Stimulated activated naive CD8-positive, alpha-beta T cell treated with anti-CD3 and anti-CD28 coated beads, Interleukin-15, amount 100 ng/mL, for 72 hours (primary cell): ENCODE measurements at regions not wholly inside any gene's neighbourhood (a gene's known extent, or its start where the extent isn't known, plus 50 kb on each side); places are given as distances from the start of the nearest gene placed in this dataset.
A peak's percentile ranks its signal among the peaks of the same experiment; 100 is the strongest.

Source experiments
- ATAC-seq: fragments of 150-1000 bp; cut with Tn5 transposase; 2 replicates; pipeline ENCODE4 v1.10.0; 2021; ENCODE audit warnings: mild to moderate bottlenecking, moderate library complexity
- DNase-seq, 2 donors: peaks; one replicate each; pipeline ENCODE4 v3.0.0; 2021 to 2022
- H3K27ac Mint-ChIP-seq, 2 donors: one replicate each; pipeline ENCODE4 v1.8.0; 2022; ENCODE audit warnings: mild to moderate bottlenecking in 2 of 2, mixed read lengths in 2 of 2, moderate library complexity in 2 of 2
- H3K27me3 Mint-ChIP-seq: one replicate; pipeline ENCODE4 v1.8.0; 2022; ENCODE audit warnings: mixed read lengths
- H3K4me1 Mint-ChIP-seq: one replicate; pipeline ENCODE4 v1.8.0; 2022; ENCODE audit warnings: mild to moderate bottlenecking, mixed read lengths
- H3K4me3 Mint-ChIP-seq, 2 donors: one replicate each; pipeline ENCODE4 v1.8.0; 2022; ENCODE audit warnings: mild to moderate bottlenecking in 2 of 2, mixed read lengths in 2 of 2, moderate library complexity in 1 of 2
- H3K9me3 Mint-ChIP-seq, 2 donors: one replicate each; pipeline ENCODE4 v1.8.0; 2022; ENCODE audit warnings: mixed read lengths in 2 of 2

- peaks cover 34% of the 10 kb centered on the region for H3K27me3 Mint-ChIP-seq
- H3K27ac Mint-ChIP-seq, result no peak overlapping the region
- H3K4me1 Mint-ChIP-seq, result peaks cover 6% of the 10 kb centered on the region
- no peaks in the 10 kb centered on the region for H3K9me3 Mint-ChIP-seq
- no peak for ATAC-seq
- H3K4me3 Mint-ChIP-seq, result no peak overlapping the region
- no peak for DNase-seq
Measured at GRCh38 chr6:47360388-47360787, 50.7 kb upstream of the TNFRSF21 start.

GRCh38 chr6:47362857-47363461 is 53.3 kb upstream of the TNFRSF21 start:
- Mint-ChIP-seq H3K4me3 (no peak overlapping the region), H3K27me3 (peaks cover 30% of the 10 kb centered on the region), H3K4me1 (peaks cover under 1% of the 10 kb centered on the region), H3K9me3 (no peaks in the 10 kb centered on the region), H3K27ac (peak overlapping the region in 1 of 2 donors; percentile 62)
- DNase-seq, result no peak
- no peak for ATAC-seq

DNA sequence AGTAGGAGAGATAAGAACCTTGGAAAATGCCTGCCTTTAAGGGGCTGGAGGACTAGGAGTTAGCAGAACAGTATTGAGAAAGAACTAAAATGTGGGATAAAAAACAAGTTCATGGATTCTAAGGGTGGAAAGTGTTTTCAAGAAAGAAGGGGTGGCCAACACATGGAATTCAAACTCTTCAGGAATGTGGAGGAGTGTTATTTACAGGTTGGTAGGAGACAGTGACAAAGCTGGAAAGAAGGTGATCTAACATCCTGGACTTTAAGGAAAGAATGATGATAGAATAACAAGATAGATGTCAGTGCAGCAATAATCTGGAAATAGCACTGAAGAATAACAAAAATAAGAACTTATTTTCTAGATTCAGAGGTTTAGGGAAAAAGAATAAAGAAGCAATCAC is 54.0 kb upstream of the TNFRSF21 start:
- no peaks in the 10 kb centered on the region for H3K4me1 Mint-ChIP-seq
- DNase-seq (no peak), ATAC-seq (no peak)
- no peak overlapping the region for H3K27ac Mint-ChIP-seq
- no peaks in the 10 kb centered on the region for H3K9me3 Mint-ChIP-seq
- H3K27me3 Mint-ChIP-seq, result peaks cover 23% of the 10 kb centered on the region
- no peak overlapping the region for H3K4me3 Mint-ChIP-seq

DNA sequence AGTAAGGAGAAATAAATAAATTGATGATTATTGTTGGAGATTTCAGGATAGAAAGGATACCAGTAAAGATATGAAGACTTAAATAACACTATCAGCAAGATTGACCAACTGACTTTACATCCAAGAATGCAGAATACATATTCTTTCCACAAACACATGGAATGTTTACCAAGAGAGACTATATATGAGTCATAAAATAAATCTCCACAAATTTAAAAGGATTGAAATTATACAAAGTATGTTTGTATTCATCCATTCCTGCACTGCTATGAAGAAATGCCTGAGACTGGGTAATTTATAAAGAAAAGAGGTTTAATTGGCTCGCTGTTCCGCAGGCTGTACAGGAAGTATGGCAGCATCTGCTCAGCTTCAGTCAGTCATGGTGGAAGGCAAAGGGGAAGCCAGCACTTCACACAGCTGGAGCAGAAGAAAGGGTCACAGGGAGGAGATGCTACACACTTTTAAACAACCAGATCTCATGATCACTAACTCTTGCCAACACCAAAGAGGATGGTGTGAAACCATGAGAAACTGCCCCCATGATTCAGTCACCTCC is 56.7 kb upstream of the TNFRSF21 start:
- Mint-ChIP-seq H3K4me1 (no peaks in the 10 kb centered on the region), H3K4me3 (no peak overlapping the region), H3K27ac (no peak overlapping the region), H3K9me3 (peaks cover 0 to 10% of the 10 kb centered on the region in 2 donors), H3K27me3 (peaks cover 22% of the 10 kb centered on the region)
- no peak for ATAC-seq
- no peak for DNase-seq

DNA sequence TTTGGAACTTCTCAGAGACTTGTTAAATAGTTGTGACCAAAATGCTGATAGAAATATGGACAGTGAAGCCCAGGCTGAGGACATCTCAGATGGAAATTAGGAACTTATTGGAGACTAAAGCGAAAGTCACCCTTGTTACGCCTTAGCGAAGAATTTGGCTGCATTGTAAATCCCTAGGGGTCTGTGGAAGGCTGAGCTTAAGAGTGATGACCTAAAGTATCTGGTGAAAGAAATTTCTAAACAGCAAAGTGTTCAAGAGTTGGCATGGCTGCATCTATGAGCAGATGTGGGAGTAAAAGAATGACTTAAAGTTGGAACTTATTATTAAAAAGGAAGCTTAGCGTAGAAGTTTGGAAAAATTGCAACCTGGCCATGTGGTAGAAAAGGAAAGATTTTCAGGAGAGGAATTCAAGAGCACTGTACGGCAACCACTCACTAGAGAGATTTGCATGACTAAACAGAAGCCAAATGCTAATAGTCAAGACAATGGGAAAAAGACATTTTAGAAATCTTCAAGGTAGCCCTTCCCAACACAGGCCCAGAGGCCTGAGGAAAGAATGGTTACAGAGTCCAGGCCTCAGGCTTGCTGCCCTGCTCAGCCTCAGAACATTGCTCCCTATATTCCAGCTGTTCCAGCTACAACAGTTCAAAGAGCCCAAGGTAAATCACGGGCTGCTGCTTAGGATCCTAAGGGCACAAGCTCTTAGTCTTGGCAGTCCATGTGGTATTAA is 61.6 kb upstream of the TNFRSF21 start:
- H3K27ac Mint-ChIP-seq, result no peak overlapping the region
- no peak for DNase-seq
- peaks cover 0 to 10% of the 10 kb centered on the region in 2 donors for H3K9me3 Mint-ChIP-seq
- H3K27me3 Mint-ChIP-seq, result no peaks in the 10 kb centered on the region
- no peak for ATAC-seq
- H3K4me3 Mint-ChIP-seq, result no peak overlapping the region
- H3K4me1 Mint-ChIP-seq, result no peaks in the 10 kb centered on the region

GRCh38 chr6:47371870-47372255 is 62.2 kb upstream of the TNFRSF21 start:
- peaks cover 4% of the 10 kb centered on the region for H3K4me1 Mint-ChIP-seq
- H3K27ac Mint-ChIP-seq, result no peak overlapping the region
- peaks cover 0 to 10% of the 10 kb centered on the region in 2 donors for H3K9me3 Mint-ChIP-seq
- no peak overlapping the region for H3K4me3 Mint-ChIP-seq
- ATAC-seq (peak; percentile 28), DNase-seq (no peak)
- H3K27me3 Mint-ChIP-seq, result peaks cover 5% of the 10 kb centered on the region

- peaks cover 0 to 10% of the 10 kb centered on the region in 2 donors for H3K9me3 Mint-ChIP-seq
- no peak for ATAC-seq
- H3K27ac Mint-ChIP-seq, result no peak overlapping the region
- H3K4me1 Mint-ChIP-seq, result peaks cover 8% of the 10 kb centered on the region
- H3K4me3 Mint-ChIP-seq, result no peak overlapping the region
- peaks cover 8% of the 10 kb centered on the region for H3K27me3 Mint-ChIP-seq
- no peak for DNase-seq
Measured at GRCh38 chr6:47372318-47372717, 62.6 kb upstream of the TNFRSF21 start.

DNA sequence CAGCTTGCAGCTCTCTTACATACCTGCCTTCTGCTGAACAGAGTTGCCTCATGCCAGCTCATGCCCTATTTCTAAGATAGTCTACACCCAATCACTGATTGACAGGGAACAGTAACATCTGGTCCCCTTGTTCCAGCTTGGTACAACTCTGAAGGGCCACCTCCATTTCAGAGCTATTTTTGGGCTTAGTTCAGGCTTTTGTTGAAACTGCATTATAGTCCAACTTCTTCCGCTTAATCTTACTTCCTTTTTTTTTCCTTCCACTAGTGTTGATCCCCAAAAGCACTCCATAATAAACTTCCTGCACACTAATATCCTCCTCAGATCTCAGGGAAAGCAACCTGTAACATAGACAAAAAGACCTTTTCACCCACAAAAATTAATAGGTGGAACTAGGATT is 65.7 kb upstream of the TNFRSF21 start:
- peaks cover 8% of the 10 kb centered on the region for H3K4me1 Mint-ChIP-seq
- peaks cover 0 to 9% of the 10 kb centered on the region in 2 donors for H3K9me3 Mint-ChIP-seq
- DNase-seq (no peak), ATAC-seq (no peak)
- H3K27me3 Mint-ChIP-seq, result peaks cover 15% of the 10 kb centered on the region
- no peak overlapping the region for H3K27ac Mint-ChIP-seq
- H3K4me3 Mint-ChIP-seq, result no peak overlapping the region

DNA sequence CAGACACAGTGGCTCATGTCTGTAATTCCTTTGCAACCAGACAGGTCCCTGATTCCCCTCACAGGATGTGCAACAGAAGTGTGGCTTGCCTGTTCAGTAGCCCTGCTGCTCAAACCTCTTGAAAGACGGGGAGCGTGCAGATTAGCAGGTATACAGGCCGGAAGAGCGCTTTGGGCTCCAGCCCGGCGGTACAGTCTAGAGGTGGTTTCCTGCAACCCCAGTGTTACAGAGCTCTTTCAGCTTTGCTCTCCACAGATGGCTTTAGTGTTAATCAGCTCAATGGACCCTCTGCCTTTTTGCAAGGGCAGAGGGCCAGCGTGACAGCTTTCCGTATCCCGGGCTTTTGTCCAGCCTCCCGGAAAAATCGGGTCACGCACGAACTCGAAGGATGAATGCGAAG is 67.2 kb upstream of the TNFRSF21 start:
- Mint-ChIP-seq H3K4me1 (peaks cover 8% of the 10 kb centered on the region), H3K27me3 (peaks cover 15% of the 10 kb centered on the region), H3K4me3 (peak overlapping the region in 1 of 2 donors; percentile 45), H3K27ac (no peak overlapping the region), H3K9me3 (no peaks in the 10 kb centered on the region)
- ATAC-seq (peak; percentile 79), DNase-seq (no peak)

DNA sequence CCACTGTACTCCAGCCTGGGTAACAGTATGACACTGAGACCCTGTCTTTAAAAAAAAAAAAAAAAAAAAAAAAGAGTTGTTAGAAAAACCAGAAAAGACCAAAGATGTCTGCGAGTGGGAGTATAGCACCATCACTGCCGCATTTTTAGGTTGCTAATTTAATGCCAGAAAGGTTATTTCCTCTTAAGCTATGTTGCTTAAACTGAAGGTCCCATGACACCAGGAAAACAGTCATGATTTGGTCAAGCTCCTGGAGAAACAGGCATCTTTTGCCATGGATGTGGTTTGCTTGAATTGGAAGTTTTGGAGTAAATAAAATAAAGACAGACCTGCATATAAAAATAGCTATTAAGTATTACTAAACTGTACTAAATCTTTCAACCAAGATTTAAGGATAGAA is 68.3 kb upstream of the TNFRSF21 start:
- Mint-ChIP-seq H3K4me3 (no peak overlapping the region), H3K4me1 (peaks cover 8% of the 10 kb centered on the region), H3K27ac (no peak overlapping the region), H3K9me3 (no peaks in the 10 kb centered on the region), H3K27me3 (peaks cover 15% of the 10 kb centered on the region)
- DNase-seq (no peak), ATAC-seq (no peak)

- peaks cover 8% of the 10 kb centered on the region for H3K4me1 Mint-ChIP-seq
- ATAC-seq, result no peak
- H3K9me3 Mint-ChIP-seq, result peaks cover 0 to 6% of the 10 kb centered on the region in 2 donors
- DNase-seq, result no peak
- peaks cover 15% of the 10 kb centered on the region for H3K27me3 Mint-ChIP-seq
- H3K27ac Mint-ChIP-seq, result no peak overlapping the region
- H3K4me3 Mint-ChIP-seq, result no peak overlapping the region
Measured at GRCh38 chr6:47379328-47379727, 69.6 kb upstream of the TNFRSF21 start.

- H3K9me3 Mint-ChIP-seq, result peaks cover under 1 to 6% of the 10 kb centered on the region in 2 donors
Measured at GRCh38 chr6:47380251-47380650, 70.5 kb upstream of the TNFRSF21 start.

DNA sequence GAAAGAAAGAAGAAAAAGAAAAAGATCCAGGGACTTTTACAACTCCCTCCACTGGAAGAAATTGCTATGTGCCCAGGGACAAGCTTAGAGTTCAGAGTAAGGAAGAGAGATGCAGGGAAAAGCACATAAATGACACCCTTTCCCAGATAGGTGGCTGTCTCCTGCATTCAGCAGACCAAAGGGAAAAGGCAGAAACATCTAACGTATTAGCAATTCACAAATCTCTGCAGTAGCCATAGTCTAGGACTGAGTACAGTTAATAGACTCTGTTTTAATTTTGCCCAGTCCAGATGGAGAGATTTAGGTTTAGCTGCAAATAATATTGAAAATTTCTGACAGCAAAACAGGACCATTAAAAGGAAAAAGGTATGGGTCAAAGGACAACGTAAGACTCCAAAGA is 71.3 kb upstream of the TNFRSF21 start:
- Mint-ChIP-seq H3K4me3 (no peak overlapping the region), H3K9me3 (peaks cover 6 to 7% of the 10 kb centered on the region in 2 donors), H3K27ac (no peak overlapping the region), H3K27me3 (peaks cover 15% of the 10 kb centered on the region), H3K4me1 (peaks cover 8% of the 10 kb centered on the region)
- DNase-seq, result no peak
- ATAC-seq, result no peak

More at GRCh38 chr6:47380251-47380650, 70.5 kb upstream of the TNFRSF21 start:
- no peak for ATAC-seq
- no peak for DNase-seq
- peaks cover 15% of the 10 kb centered on the region for H3K27me3 Mint-ChIP-seq
- peaks cover 8% of the 10 kb centered on the region for H3K4me1 Mint-ChIP-seq
- no peak overlapping the region for H3K4me3 Mint-ChIP-seq
- H3K27ac Mint-ChIP-seq, result no peak overlapping the region

DNA sequence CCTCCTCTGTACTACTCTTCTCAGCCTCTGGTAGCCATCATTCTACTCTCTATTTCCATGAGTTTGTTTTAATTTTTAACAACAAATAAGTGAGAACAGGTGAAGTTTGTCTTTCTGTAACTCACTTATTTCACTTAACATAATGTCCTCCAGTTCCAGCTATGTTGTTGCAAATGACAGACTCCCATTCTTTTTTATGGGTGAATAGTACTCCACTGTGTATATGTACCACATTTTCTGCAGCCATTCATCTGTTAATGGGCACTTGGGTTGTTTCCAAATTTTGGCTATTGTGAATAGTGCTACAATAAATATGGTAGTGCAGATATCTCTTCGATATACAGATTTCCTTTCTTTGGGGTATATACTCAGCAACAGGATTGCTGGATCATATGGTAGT is 73.7 kb upstream of the TNFRSF21 start:
- ATAC-seq (no peak), DNase-seq (no peak)
- Mint-ChIP-seq H3K9me3 (peaks cover 16 to 26% of the 10 kb centered on the region in 2 donors), H3K4me3 (no peak overlapping the region), H3K4me1 (no peaks in the 10 kb centered on the region), H3K27me3 (peaks cover 7% of the 10 kb centered on the region), H3K27ac (no peak overlapping the region)

- H3K9me3 Mint-ChIP-seq, result peaks cover 24 to 42% of the 10 kb centered on the region in 2 donors
Measured at GRCh38 chr6:47391675-47392074, 82.0 kb upstream of the TNFRSF21 start.

DNA sequence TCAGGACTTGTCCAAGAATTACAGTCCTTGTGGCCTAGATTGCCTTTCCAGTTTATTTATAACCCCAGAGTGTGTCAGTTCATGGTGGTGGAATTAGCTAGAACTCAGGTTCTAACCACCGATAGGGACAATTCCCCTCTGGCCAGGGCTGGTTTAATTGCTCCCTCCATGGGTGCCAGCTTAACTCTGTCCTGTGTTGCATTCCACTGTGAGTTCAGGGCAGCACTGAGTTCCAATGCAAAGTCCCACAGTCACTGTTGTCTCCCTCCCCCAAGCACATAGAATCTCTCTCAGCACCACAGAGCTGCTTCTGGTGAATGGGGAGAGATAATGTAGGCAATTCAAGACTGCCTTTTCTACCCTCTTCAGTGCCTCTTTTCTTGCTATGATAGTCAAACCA is 82.5 kb upstream of the TNFRSF21 start:
- H3K27ac Mint-ChIP-seq, result no peak overlapping the region
- H3K4me1 Mint-ChIP-seq, result no peaks in the 10 kb centered on the region
- peaks cover 9% of the 10 kb centered on the region for H3K27me3 Mint-ChIP-seq
- DNase-seq (no peak), ATAC-seq (no peak)
- H3K4me3 Mint-ChIP-seq, result no peak overlapping the region
- H3K9me3 Mint-ChIP-seq, result peaks cover 18 to 36% of the 10 kb centered on the region in 2 donors

More at GRCh38 chr6:47391675-47392074, 82.0 kb upstream of the TNFRSF21 start:
- Mint-ChIP-seq H3K27me3 (peaks cover 9% of the 10 kb centered on the region), H3K4me3 (no peak overlapping the region), H3K4me1 (no peaks in the 10 kb centered on the region), H3K27ac (no peak overlapping the region)
- no peak for ATAC-seq
- no peak for DNase-seq
